HG03571 (cell line): ENCODE measurements at regions not wholly inside any gene's neighbourhood (a gene's known extent, or its start where the extent isn't known, plus 50 kb on each side); places are given as distances from the start of the nearest gene placed in this dataset.

Experiments used
- ATAC-seq: cut with Tn5 transposase; IDR thresholded peaks from one replicate; pipeline ENCODE4 v1.9.1; 2021; ENCODE audit not compliant: unreplicated experiment

DNA sequence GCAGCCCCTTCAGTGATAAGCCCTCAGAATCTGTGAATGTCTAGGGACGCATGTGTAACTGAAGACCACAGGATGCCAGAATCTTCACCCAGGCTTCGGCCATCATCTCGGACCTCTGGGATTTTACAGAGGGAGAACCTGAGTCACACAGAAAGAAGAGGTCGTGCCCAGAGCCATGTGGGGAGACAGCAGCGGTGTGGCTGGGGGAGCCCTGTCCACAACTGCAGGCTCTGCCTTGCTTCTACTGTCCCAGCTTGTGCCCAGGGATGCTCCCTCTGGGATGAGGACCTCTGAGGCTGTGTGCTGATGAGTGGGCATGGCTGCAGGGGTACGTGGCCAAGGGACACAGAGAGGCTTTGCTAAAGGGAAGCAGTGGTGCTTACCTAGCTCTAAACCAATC lies 582.0 kb downstream of the TBC1D22A start:
- no peak for ATAC-seq

DNA sequence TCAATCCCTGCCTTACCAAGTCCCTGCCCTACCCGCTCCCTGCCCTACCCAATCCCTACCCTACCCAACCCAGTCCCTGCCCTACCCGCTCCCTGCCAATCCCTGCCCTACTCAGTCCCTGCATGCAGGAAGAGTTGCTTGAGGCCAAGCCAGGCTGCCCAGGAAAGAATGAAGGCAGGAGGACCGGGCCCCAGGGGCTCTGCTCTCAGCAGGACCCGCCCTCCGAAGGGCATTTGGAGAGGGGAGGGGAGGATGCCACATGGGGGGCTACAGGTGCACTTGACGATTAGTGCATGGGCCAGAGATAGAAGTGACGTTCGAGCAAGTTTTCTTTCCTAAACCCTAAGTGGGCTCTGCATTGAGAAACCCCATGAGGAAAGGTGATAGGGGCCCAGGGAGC lies 581.2 kb downstream of the TBC1D22A start:
- ATAC-seq: no peak

DNA sequence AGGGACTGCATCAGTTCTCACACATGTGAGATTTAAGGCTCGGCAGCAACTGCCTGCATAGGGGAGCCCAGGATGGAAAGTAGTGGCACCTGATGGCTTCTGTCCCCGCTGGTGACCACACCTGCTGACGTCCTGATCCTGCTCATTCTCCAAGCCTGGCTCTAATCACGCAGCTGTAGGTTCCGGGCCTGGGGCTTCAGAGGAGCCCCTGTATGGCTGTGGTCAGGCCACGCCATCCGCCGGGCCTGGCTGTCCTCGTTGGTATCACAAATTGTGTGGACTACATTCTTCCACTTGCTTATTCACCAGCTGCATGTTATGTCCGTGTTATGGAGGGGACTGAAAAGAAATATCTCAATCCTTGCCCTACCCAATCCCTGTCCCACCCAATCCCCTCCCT lies 580.0 kb downstream of the TBC1D22A start:
- ATAC-seq: no peak

DNA sequence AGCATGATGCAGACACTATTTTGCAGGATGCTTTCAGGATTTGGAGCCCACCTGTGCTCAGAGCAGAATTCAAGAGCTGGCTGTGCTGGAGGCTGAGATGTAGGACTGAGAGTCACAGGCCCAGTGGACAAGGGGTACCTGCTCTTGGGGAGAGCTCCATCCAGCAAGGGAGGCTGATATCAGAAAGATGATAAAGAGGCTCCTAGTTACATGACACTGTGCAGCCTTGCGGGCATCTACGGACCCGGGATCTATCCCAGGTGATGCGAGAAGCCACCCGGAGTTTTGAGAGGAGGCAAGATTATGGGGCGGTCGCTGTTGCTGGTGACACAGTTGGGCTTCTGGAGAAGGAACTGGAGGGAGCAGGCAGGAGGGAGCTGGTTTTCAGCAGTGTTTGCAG lies 579.0 kb downstream of the TBC1D22A start:
- ATAC-seq: no peak

- no peak for ATAC-seq
Measured at GRCh38 chr22:47340851-47341436, 578.5 kb downstream of the TBC1D22A start.

GRCh38 chr22:47337161-47337621 lies 574.7 kb downstream of the TBC1D22A start:
- no peak for ATAC-seq

DNA sequence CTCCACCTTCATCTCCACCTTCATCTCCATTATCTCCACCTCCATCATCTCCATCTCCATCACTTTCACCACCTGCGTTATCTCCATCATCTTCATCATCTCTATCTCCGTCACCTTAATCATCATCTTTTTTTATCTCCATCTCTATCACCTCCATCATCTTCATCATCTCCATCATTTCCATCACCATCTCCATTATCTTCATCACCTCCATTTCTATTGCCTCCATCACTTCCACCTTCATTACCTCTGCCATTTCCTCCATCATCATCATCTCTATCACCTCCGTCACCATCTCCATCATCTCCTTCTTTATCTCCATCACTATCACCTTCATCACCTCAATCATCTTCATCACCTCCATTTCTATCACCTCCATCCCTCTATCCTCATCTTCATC lies 573.5 kb downstream of the TBC1D22A start:
- no peak for ATAC-seq

GRCh38 chr22:47335460-47335859 lies 573.0 kb downstream of the TBC1D22A start:
- ATAC-seq: no peak

GRCh38 chr22:47334601-47335000 lies 572.2 kb downstream of the TBC1D22A start:
- no peak for ATAC-seq

DNA sequence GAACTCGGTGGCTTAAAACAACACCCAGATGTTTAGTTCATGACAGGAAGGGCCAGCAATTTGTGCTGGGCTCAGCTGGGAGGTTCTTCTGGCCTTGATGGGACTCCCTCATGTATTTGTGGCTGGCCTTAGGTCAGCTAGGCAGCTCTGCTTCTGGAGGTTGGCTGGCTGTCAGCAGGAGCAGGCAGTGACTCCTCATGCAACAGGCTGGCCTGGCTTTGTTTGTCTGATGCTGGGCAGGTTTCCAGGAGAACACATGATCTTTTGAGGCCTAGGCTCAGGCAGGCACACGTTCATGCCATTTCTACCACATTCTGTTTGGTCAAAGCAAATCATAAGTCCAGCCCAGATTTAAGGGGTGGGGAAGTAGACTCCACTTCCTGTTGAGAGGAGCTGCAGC lies 571.2 kb downstream of the TBC1D22A start:
- no peak for ATAC-seq

GRCh38 chr22:47332246-47332980 lies 570.0 kb downstream of the TBC1D22A start:
- ATAC-seq: no peak

DNA sequence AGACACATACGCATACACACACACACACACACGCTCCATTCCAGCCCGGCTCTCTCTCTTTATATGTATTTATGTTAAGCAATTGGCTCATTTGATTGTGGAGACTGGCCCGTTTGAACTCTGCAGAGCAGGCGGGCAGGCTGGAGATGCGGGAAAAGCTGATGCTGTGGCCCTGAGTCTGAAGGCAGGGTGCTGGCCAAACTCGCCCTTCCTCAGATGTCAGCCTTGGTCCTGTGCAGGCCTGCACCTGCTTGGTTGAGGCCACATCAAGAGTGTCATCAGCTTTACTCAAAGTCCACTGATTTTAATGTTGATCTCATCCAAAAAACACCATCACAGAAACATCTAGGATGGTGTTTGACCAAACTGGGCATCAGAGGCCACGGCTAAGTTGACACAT lies 569.3 kb downstream of the TBC1D22A start:
- no peak for ATAC-seq

GRCh38 chr22:47329727-47330650 lies 567.5 kb downstream of the TBC1D22A start:
- ATAC-seq: no peak

- no peak for ATAC-seq
Measured at GRCh38 chr22:47328550-47329243, 566.2 kb downstream of the TBC1D22A start.

DNA sequence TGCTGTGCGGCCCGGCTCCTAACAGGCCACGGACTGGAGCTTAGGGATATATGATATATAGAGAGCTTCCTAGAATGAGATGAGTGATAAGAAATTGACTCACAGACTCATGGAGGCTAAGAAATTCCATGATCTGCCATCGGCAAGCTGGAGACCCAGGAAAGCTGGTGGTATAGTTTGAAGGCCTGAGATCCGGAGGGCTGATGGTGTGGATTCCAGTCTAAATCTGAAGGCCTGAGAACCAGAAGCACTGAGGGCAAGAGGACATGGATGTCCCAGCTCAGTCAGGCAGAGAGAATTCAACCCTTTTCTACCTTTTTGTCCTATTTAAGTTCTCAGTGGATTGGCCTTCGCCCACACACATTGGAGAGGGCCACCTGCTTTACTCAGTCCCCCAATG lies 564.8 kb downstream of the TBC1D22A start:
- ATAC-seq: no peak

DNA sequence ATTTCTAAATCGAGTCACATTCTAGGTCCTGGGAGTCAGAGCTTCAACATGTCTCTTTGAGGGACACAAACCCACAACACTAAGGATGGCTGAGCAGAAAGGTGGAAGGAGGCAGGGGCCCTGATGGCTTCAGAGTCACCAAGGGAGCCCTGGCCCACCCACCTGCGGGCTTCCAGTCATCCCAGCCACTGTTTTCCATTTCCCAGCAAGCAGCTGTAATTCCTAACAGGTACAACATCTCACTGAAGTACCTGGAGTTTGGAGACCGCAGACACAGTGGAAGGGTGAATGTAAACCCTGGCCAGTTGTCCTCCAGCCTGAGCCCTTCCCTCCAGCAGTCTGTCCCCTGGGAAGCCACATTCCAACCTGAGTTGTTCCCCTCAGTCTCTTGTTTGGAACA lies 562.8 kb downstream of the TBC1D22A start:
- ATAC-seq: no peak

GRCh38 chr22:47324435-47324990 lies 562.1 kb downstream of the TBC1D22A start:
- no peak for ATAC-seq

- ATAC-seq: no peak
Measured at GRCh38 chr22:47323518-47323917, 561.1 kb downstream of the TBC1D22A start.

- ATAC-seq: no peak
Measured at GRCh38 chr22:47322854-47323253, 560.4 kb downstream of the TBC1D22A start.

DNA sequence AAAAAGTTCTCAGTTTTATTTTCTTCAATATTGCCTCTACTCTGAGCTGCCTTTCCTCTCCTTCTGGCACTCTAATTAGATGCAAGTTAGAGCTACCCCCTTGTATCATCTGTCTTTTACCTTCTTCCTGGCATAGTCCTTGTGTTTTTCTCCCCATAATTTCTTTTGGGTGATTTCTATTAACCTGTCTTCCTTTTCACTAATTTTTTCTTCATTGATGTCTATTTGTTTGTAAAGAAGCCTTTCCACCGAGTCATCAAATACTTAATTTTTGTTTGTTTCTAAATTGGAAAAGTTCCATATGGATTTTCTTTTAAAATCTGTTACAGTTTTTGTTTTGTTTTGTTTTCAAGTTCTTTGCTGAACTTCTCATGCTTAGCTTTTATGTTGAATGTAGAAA lies 558.1 kb downstream of the TBC1D22A start:
- ATAC-seq: no peak
